ENCODE measurements at regions not wholly inside any gene's neighbourhood (a gene's known extent, or its start where the extent isn't known, plus 50 kb on each side); places are given as distances from the start of the nearest gene placed in this dataset.
"Not testable (repeated sequence)": the region's sequence is repeated elsewhere in the genome, so short reads cannot be mapped to it uniquely, and the experiment has no call there.

DNA sequence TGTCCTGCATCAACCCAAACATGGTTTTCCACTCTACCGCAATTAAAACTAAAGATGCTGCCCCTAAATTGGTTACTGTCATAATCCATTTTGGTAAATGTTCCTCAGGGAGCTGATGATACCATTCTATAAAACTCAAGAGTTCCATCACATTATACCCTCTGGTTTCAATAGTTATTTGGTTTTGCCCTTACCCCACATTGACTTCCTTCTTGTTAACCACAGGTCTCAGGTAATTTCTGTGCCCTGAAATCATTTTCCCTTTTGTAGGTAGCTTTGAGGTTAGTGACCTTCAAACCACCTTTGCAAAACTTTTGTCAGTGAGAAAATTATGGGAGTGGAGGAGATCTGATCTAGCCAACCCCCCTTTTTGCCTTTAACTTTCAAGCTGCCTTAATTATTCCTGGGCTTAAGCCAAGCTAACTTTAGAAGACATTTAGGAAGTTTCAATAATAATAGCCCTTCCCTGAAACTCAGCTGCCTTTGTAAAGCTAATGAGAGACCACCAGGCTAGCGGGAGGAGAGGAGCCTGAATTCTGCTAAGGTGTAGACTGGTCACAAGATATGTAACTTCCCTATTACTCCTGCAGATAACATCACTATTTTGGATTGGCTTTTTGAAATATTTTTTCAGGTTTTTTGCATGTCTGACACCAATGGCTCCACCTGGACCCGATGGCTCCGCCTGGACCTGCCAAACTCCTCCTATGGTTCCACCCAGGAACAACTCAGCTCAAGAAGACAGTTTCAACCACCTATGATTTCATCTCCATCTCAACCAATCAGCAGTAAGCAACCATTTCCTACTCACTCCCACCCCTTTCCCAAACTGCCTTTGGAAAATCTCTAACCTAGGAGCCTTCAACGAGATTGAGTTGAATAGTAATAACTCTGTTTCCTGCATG lies 224.9 kb downstream of the HS3ST3B1 start:
- DNase-seq (ENCODE audit: low read depth) = no peak
- H3K4me3 ChIP-seq (ENCODE audit: low read depth, low read length) = no peak overlapping the region
- TF ChIP-seq MYC (IDR thresholded peaks at IDR 0.05; ENCODE audit: low read depth, low read length) (no peak), POLR2A (IDR thresholded peaks at IDR 0.05; ENCODE audit: extremely low read depth, insufficient read length) (no peak)
- TF ChIP-seq, protein P1, sequence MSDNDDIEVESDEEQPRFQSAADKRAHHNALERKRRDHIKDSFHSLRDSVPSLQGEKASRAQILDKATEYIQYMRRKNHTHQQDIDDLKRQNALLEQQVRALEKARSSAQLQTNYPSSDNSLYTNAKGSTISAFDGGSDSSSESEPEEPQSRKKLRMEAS (IDR thresholded peaks at IDR 0.05; ENCODE audit: low read depth, low read length) = no peak
- TF ChIP-seq, protein P2, sequence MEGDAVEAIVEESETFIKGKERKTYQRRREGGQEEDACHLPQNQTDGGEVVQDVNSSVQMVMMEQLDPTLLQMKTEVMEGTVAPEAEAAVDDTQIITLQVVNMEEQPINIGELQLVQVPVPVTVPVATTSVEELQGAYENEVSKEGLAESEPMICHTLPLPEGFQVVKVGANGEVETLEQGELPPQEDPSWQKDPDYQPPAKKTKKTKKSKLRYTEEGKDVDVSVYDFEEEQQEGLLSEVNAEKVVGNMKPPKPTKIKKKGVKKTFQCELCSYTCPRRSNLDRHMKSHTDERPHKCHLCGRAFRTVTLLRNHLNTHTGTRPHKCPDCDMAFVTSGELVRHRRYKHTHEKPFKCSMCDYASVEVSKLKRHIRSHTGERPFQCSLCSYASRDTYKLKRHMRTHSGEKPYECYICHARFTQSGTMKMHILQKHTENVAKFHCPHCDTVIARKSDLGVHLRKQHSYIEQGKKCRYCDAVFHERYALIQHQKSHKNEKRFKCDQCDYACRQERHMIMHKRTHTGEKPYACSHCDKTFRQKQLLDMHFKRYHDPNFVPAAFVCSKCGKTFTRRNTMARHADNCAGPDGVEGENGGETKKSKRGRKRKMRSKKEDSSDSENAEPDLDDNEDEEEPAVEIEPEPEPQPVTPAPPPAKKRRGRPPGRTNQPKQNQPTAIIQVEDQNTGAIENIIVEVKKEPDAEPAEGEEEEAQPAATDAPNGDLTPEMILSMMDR (IDR thresholded peaks at IDR 0.05; ENCODE audit: low read depth, low read length) = no peak

DNA sequence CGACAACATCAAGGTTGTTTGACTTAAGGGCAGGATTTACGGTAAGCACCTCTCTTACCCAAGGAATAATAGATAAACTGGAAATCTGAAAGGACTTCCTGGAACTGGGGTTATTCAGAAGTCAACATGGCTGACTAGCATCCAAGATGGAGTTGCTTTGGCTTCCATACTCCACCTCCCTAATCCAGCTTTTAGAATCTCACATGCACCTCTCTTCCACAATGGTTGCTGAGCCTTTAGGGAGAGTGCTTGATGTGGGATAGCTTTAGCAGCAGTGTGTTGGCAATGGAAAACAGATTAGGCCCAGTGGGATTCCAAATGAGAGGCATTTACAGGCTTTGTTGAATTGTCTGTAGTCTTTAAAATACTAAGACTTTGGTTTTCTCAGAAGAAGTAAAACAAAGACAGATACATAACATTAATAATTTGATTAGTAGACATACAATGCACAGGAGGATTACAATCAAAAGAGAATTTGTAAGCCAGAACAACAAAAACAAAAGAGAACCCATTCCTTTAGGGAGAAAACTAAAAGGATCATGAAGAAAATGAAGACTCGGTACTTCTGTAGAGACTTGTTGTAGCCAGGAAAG lies 222.0 kb downstream of the HS3ST3B1 start:
- no peak for TF ChIP-seq POLR2A (IDR thresholded peaks at IDR 0.05; ENCODE audit: extremely low read depth, insufficient read length)
- no peak for TF ChIP-seq MYC (IDR thresholded peaks at IDR 0.05; ENCODE audit: low read depth, low read length)
- TF ChIP-seq, protein P2 (IDR thresholded peaks at IDR 0.05; ENCODE audit: low read depth, low read length) = no peak
- TF ChIP-seq, protein P1 (IDR thresholded peaks at IDR 0.05; ENCODE audit: low read depth, low read length) = no peak
- H3K4me3 ChIP-seq (ENCODE audit: low read depth, low read length) = no peak overlapping the region
- DNase-seq (ENCODE audit: low read depth) = no peak

DNA sequence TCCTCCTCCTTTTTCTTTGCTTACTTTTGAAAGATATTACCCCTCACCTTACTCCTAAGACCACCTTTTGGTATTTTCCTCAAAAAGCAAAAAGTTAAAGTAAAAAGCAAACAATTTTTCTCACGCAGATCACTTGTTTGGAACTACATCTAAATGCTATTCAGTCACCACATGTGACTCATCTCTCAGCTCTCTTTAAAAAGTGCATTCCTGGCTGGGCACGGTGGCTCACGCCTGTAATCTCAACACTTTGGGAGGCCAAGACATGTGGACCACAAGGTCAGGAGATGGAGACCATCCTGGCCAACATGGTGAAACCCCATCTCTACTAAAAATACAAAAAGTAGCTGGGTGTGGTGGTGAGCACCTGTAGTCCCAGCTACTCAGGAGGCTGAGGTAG lies 218.0 kb downstream of the HS3ST3B1 start:
- not testable (repeated sequence) for DNase-seq (ENCODE audit: low read depth)

DNA sequence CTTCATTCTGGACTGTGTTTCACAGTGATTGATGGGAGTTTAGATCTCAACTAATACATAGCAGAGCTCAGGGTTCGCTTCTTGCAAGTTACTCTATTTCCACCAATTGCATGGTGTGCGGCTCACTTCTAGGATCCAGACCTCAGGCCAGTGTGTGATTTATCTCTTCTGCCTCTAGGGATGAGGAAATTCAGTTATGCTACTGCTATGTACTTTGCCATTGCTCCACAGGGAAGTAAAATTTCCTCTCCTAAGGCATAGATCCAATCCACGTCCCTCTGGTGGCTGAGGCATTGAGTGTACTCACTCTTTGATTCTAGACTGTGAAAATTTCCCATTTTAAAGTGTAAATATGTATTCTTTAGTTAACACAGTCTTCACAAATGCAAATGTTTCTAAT lies 214.1 kb downstream of the HS3ST3B1 start:
- no peak for DNase-seq (ENCODE audit: low read depth)
- H3K4me3 ChIP-seq (ENCODE audit: low read depth, low read length) = no peak overlapping the region
- TF ChIP-seq, protein P1 (IDR thresholded peaks at IDR 0.05; ENCODE audit: low read depth, low read length) = no peak
- TF ChIP-seq MYC (IDR thresholded peaks at IDR 0.05; ENCODE audit: low read depth, low read length) (no peak), POLR2A (IDR thresholded peaks at IDR 0.05; ENCODE audit: extremely low read depth, insufficient read length) (no peak)
- TF ChIP-seq, protein P2 (IDR thresholded peaks at IDR 0.05; ENCODE audit: low read depth, low read length) = no peak

More for the DNA sequence above, 218.0 kb downstream of the HS3ST3B1 start:
- H3K4me3 ChIP-seq (ENCODE audit: low read depth, low read length) = not testable (repeated sequence)

DNA sequence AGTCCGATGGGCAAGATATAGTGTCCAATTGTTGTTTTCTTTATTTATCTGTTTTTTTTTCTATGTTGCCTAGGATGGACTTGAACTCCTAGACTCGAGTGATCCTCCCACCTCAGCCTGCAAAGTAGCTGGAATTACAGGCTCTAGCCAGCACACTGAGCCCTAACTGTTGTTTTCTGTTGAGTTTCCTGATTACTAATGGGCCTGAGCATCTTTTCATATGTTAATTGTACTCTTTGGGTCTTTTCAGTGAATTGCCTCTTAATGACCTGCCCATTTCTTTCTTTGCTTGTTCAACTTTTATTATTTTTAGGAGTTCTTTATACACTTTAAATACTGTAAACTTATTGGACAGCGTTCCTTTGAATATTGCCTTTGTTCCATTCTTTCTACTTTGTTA lies 213.0 kb downstream of the HS3ST3B1 start:
- H3K4me3 ChIP-seq (ENCODE audit: low read depth, low read length) = no peak overlapping the region
- no peak for TF ChIP-seq POLR2A (IDR thresholded peaks at IDR 0.05; ENCODE audit: extremely low read depth, insufficient read length)
- no peak for TF ChIP-seq MYC (IDR thresholded peaks at IDR 0.05; ENCODE audit: low read depth, low read length)
- TF ChIP-seq, protein P1 (IDR thresholded peaks at IDR 0.05; ENCODE audit: low read depth, low read length) = no peak
- TF ChIP-seq, protein P2 (IDR thresholded peaks at IDR 0.05; ENCODE audit: low read depth, low read length) = no peak
- no peak for DNase-seq (ENCODE audit: low read depth)

DNA sequence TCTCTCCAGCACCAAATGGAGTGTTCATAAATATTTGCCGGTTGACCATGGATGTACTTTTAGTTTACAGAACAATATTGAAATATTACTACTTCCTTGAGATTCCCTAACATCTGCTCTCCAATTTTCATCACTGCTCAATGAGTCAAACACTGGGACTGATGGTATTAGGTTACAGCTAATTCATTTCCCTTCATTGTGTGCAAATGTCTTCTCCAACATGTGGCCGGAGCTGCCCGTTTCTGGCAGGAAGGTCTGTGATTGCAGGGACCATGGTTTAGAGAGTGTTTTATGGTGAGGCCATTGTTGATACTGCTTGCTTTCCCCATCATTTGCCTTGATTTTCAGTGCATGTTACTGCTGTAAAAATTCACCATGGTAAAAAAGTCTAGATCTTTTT lies 209.3 kb downstream of the HS3ST3B1 start:
- TF ChIP-seq MYC (IDR thresholded peaks at IDR 0.05; ENCODE audit: low read depth, low read length) = no peak
- TF ChIP-seq POLR2A (IDR thresholded peaks at IDR 0.05; ENCODE audit: extremely low read depth, insufficient read length) = no peak
- TF ChIP-seq, protein P1 (IDR thresholded peaks at IDR 0.05; ENCODE audit: low read depth, low read length) = no peak
- TF ChIP-seq, protein P2 (IDR thresholded peaks at IDR 0.05; ENCODE audit: low read depth, low read length) = no peak
- no peak for DNase-seq (ENCODE audit: low read depth)
- no peak overlapping the region for H3K4me3 ChIP-seq (ENCODE audit: low read depth, low read length)

All from NB4 (cell line).